Osteoblast (primary cell): ENCODE measurements at regions not wholly inside any gene's neighbourhood (a gene's known extent, or its start where the extent isn't known, plus 50 kb on each side); places are given as distances from the start of the nearest gene placed in this dataset.

Source experiments
- DNase-seq: peaks from one replicate; pipeline ENCODE4 v3.0.0; 2011; ENCODE audit warnings: low spot score, mixed read lengths; ENCODE audit not compliant: insufficient read length; ENCODE audit errors: missing footprints
- H2AFZ ChIP-seq: 2 replicates; pipeline ENCODE4 v1.6.0; 2011; ENCODE audit warnings: mild to moderate bottlenecking, low read length
- H3K27ac ChIP-seq: 2 replicates; pipeline ENCODE4 v1.5.1; 2011; ENCODE audit warnings: mild to moderate bottlenecking, low read depth, low read length, moderate library complexity
- H3K27me3 ChIP-seq: 2 replicates; pipeline ENCODE4 v1.6.0; 2012; ENCODE audit warnings: mild to moderate bottlenecking, control low read depth, inconsistent platforms, low read length, moderate library complexity; ENCODE audit not compliant: insufficient read depth
- H3K36me3 ChIP-seq: 2 replicates; pipeline ENCODE4 v1.5.1; 2011; ENCODE audit warnings: mild to moderate bottlenecking, low read length, control low read depth, moderate library complexity; ENCODE audit not compliant: insufficient read depth
- H3K4me1 ChIP-seq: 2 replicates; pipeline ENCODE4 v1.5.1; 2011; ENCODE audit warnings: mild to moderate bottlenecking, low read length, control low read depth, moderate library complexity; ENCODE audit not compliant: insufficient read depth
- H3K4me2 ChIP-seq: 2 replicates; pipeline ENCODE4 v1.6.0; 2011; ENCODE audit warnings: mild to moderate bottlenecking, low read length; ENCODE audit not compliant: insufficient read depth
- H3K4me3 ChIP-seq: fragments of 200-600 bp; sonication (generic); 3 replicates; pipeline ENCODE4 v1.5.1; 2012; ENCODE audit warnings: mild to moderate bottlenecking, low read length, inconsistent platforms; ENCODE audit not compliant: insufficient read depth
- H3K79me2 ChIP-seq: 2 replicates; pipeline ENCODE4 v1.6.0; 2012; ENCODE audit warnings: mild to moderate bottlenecking, low read length, control low read depth, inconsistent platforms; ENCODE audit not compliant: insufficient read depth
- H3K9me3 ChIP-seq: 2 replicates; pipeline ENCODE4 v1.5.1; 2011; ENCODE audit warnings: low read depth, low read length, control low read depth
- H4K20me1 ChIP-seq: 2 replicates; pipeline ENCODE4 v1.6.0; 2012; ENCODE audit warnings: mild to moderate bottlenecking, low read length, control low read depth; ENCODE audit not compliant: insufficient read depth
- CTCF ChIP-seq: IDR thresholded peaks from 2 replicates; pipeline ENCODE4 v1.5.1; 2011; ENCODE audit warnings: mild to moderate bottlenecking, low read depth, low read length, moderate library complexity; ENCODE audit errors: extremely low read depth

DNA sequence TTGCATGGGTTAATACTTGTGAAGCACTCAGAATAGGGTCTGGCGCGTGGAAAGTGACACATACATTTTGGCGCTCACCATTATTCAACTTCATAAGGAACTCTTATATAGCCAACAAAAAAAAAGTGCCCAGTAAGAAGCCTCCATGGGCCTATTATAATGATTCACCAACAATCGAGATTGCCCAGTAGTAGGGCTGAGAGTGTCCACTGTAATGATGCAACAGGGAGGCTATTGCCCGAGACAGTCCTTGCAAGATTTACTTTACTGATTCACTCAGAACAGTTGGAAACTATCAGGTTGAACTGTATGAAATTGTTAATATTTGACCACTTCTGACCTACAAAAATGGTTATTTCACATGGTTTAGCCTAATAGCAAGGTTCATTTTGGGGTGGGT is 86.0 kb downstream of the PJA1 start:
- Histone ChIP-seq H2AFZ (no peak overlapping the region), H3K79me2 (no peaks in the 10 kb centered on the region), H3K36me3 (no peaks in the 10 kb centered on the region), H3K9me3 (no peaks in the 10 kb centered on the region), H4K20me1 (peaks cover 4% of the 10 kb centered on the region), H3K4me3 (no peak overlapping the region), H3K27me3 (peaks cover 38% of the 10 kb centered on the region), H3K4me2 (no peak overlapping the region), H3K4me1 (no peaks in the 10 kb centered on the region), H3K27ac (no peak overlapping the region)
- TF ChIP-seq CTCF: no peak
- peak; percentile 86 for DNase-seq

DNA sequence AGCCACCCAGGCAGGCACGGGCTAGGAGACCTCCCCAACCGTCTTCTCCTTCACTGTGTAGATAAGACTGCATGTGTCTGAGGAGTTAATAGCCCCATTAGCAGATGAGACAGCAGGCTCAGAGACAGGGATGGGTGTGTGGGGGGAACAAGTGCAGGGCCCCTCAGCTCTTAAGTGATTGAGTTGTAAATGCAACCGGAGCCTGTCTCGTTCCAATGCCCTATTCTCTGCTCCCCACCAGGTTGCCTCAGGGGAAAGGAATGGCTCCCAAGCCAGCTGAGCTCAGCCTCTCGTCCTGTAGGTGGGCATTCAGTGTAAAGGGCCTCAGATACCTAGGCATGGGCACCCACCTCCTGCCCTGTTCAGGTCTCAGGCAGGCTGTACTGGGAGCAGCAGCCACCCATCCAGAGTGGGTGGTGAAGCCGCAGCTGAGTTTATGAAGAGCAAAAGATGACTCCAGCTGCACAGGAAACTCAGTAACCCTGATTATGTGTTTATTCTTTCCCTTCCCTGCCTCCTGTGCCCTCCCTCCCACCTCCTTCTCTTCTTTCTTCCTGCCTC is 87.3 kb downstream of the PJA1 start:
- H3K4me3 ChIP-seq: no peak overlapping the region
- no peak for TF ChIP-seq CTCF
- H3K36me3 ChIP-seq: no peaks in the 10 kb centered on the region
- H3K4me1 ChIP-seq: no peaks in the 10 kb centered on the region
- no peak overlapping the region for H2AFZ ChIP-seq
- H3K27me3 ChIP-seq: peaks cover 42% of the 10 kb centered on the region
- H4K20me1 ChIP-seq: peaks cover under 1% of the 10 kb centered on the region
- H3K9me3 ChIP-seq: no peaks in the 10 kb centered on the region
- no peak overlapping the region for H3K4me2 ChIP-seq
- no peaks in the 10 kb centered on the region for H3K79me2 ChIP-seq
- no peak overlapping the region for H3K27ac ChIP-seq
- DNase-seq: no peak

DNA sequence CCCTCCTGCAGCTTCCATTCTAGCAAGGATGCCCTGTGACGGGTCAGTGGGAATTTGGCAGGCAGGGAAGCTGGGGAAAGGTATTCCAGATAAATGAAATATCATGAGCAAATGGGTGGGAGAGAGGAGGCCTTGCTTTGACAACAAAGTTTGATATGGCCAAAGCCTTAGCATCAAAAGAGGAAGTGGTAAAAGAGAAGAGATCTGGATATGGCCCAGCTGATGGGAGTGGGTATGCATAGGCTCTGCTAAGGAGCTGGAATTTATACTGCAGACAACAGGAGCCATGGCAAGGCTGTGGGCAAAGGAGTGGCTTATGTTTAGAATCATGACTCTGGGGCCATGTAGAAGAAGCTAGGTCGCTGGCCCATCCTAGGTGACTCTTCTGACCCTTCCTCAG is 89.2 kb downstream of the PJA1 start:
- H3K27me3 ChIP-seq: peaks cover 51% of the 10 kb centered on the region
- no peak overlapping the region for H3K4me2 ChIP-seq
- H3K9me3 ChIP-seq: no peaks in the 10 kb centered on the region
- DNase-seq: no peak
- H3K4me1 ChIP-seq: no peaks in the 10 kb centered on the region
- no peak for TF ChIP-seq CTCF
- no peak overlapping the region for H3K27ac ChIP-seq
- H4K20me1 ChIP-seq: no peaks in the 10 kb centered on the region
- H3K36me3 ChIP-seq: no peaks in the 10 kb centered on the region
- H2AFZ ChIP-seq: no peak overlapping the region
- no peak overlapping the region for H3K4me3 ChIP-seq
- no peaks in the 10 kb centered on the region for H3K79me2 ChIP-seq

DNA sequence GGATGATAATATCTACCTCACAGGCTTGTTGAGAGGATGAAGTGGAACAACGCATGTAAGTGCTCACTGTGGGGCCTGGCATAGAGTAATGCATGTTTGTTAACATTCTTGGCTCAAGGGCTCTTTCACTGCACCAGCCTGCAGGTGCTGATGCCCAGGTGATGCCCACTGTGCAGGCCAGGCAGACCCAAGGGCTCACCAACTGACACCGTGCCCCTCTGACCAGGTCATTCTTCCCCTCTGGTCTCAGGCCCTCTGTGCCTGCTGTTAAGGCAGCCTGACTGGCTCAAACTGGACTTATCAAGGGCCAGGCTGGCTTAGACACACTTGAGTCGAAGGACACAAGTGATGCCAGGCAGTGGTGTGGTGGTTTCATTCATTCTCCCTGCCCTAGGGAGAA is 90.5 kb downstream of the PJA1 start:
- Histone ChIP-seq H3K79me2 (no peaks in the 10 kb centered on the region), H3K27ac (no peak overlapping the region)
- no peak for DNase-seq

More for the DNA sequence above, 90.5 kb downstream of the PJA1 start:
- no peak for TF ChIP-seq CTCF
- H4K20me1 ChIP-seq: no peaks in the 10 kb centered on the region
- no peak overlapping the region for H2AFZ ChIP-seq
- H3K4me1 ChIP-seq: no peaks in the 10 kb centered on the region
- H3K27me3 ChIP-seq: peaks cover 43% of the 10 kb centered on the region
- no peak overlapping the region for H3K4me2 ChIP-seq
- no peak overlapping the region for H3K4me3 ChIP-seq
- no peaks in the 10 kb centered on the region for H3K36me3 ChIP-seq
- H3K9me3 ChIP-seq: no peaks in the 10 kb centered on the region
